ENCODE measurements at regions not wholly inside any gene's neighbourhood (a gene's known extent, or its start where the extent isn't known, plus 50 kb on each side); places are given as distances from the start of the nearest gene placed in this dataset.
A peak's percentile ranks its signal among the peaks of the same experiment; 100 is the strongest.

GRCh38 chr6:10248378-10248843, 166.5 kb downstream of the TFAP2A start:
- Histone ChIP-seq H3K4me3 (no peak overlapping the region), H3K36me3 (replicated peaks in 1 of 2) (no peaks in the 10 kb centered on the region), H3K4me1 (replicated peaks in 1 of 2) (no peaks in the 10 kb centered on the region), H3K9me3 (replicated peaks in 1 of 3) (no peaks in the 10 kb centered on the region), H3K27ac (no peak overlapping the region), H3K27me3 (no peaks in the 10 kb centered on the region)
- 62 to 69% (median 65%) methylated on average over 7 of the region's 7 CpGs for WGBS, 4 donors
- no peak for TF ChIP-seq CTCF (IDR thresholded peaks at IDR 0.05)
- no peak for TF ChIP-seq POLR2A (IDR thresholded peaks at IDR 0.05)
- DNase-seq: no peak
- intact Hi-C loops (cut with DNase I): no loop called here

- Histone ChIP-seq H3K27ac (no peak overlapping the region), H3K36me3 (replicated peaks in 1 of 2) (no peaks in the 10 kb centered on the region), H3K4me3 (no peak overlapping the region), H3K27me3 (no peaks in the 10 kb centered on the region), H3K9me3 (replicated peaks in 1 of 3) (no peaks in the 10 kb centered on the region), H3K4me1 (replicated peaks in 1 of 2) (no peaks in the 10 kb centered on the region)
- TF ChIP-seq CTCF (IDR thresholded peaks at IDR 0.05) (no peak), POLR2A (IDR thresholded peaks at IDR 0.05) (no peak)
- intact Hi-C loops (cut with DNase I): no loop called here
- peak in 4 of 7 donors; percentile 2 to 25 (median 17) for DNase-seq
- WGBS, 4 donors: 61 to 71% (median 64%) methylated on average over 10 of the region's 10 CpGs
Measured at GRCh38 chr6:10237298-10238038, 177.4 kb downstream of the TFAP2A start.

- H3K36me3 ChIP-seq (replicated peaks in 1 of 2): no peaks in the 10 kb centered on the region
- no peaks in the 10 kb centered on the region for H3K27me3 ChIP-seq
- no peak overlapping the region for H3K4me3 ChIP-seq
- no peaks in the 10 kb centered on the region for H3K4me1 ChIP-seq (replicated peaks in 1 of 2)
- intact Hi-C loops (cut with DNase I): no loop called here
- DNase-seq: no peak
- TF ChIP-seq CTCF (IDR thresholded peaks at IDR 0.05): no peak
- TF ChIP-seq POLR2A (IDR thresholded peaks at IDR 0.05): no peak
- no peaks in the 10 kb centered on the region for H3K9me3 ChIP-seq (replicated peaks in 1 of 3)
- H3K27ac ChIP-seq: no peak overlapping the region
- WGBS, 4 donors: 57 to 73% (median 70%) methylated on average over 4 of the region's 4 CpGs
Measured at GRCh38 chr6:10235344-10235743, 179.5 kb downstream of the TFAP2A start.

GRCh38 chr6:10230531-10230930, 184.3 kb downstream of the TFAP2A start:
- Histone ChIP-seq H3K4me1 (replicated peaks in 1 of 2) (no peaks in the 10 kb centered on the region), H3K9me3 (replicated peaks in 1 of 3) (no peaks in the 10 kb centered on the region), H3K36me3 (replicated peaks in 1 of 2) (no peaks in the 10 kb centered on the region), H3K27ac (no peak overlapping the region), H3K27me3 (no peaks in the 10 kb centered on the region), H3K4me3 (no peak overlapping the region)
- TF ChIP-seq CTCF (IDR thresholded peaks at IDR 0.05) (no peak), POLR2A (IDR thresholded peaks at IDR 0.05) (no peak)
- intact Hi-C loops (cut with DNase I): no loop called here
- DNase-seq: no peak
